H9 (cell line): ENCODE measurements at regions not wholly inside any gene's neighbourhood (a gene's known extent, or its start where the extent isn't known, plus 50 kb on each side); places are given as distances from the start of the nearest gene placed in this dataset.

Experiments
- DNase-seq: peaks from one replicate; pipeline ENCODE4 v3.0.0-alpha.2; 2017
- H2AFZ ChIP-seq: one replicate; pipeline ENCODE4 v1.6.1; 2013; ENCODE audit warnings: mild to moderate bottlenecking, low read length, control low read depth, moderate library complexity
- H2AK5ac ChIP-seq: 2 replicates; pipeline ENCODE4 v1.6.1; 2013; ENCODE audit warnings: low read length, control low read depth, mixed read lengths; ENCODE audit not compliant: insufficient read length
- H2BK120ac ChIP-seq: one replicate; pipeline ENCODE4 v1.6.1; 2013; ENCODE audit warnings: low read depth, mild to moderate bottlenecking, low read length, control low read depth, inconsistent platforms; ENCODE audit not compliant: poor library complexity, severe bottlenecking
- H2BK12ac ChIP-seq: 2 replicates; pipeline ENCODE4 v1.6.1; 2013; ENCODE audit warnings: low read length, control low read depth, mixed read lengths, low read depth; ENCODE audit not compliant: insufficient read length
- H2BK15ac ChIP-seq: 2 replicates; pipeline ENCODE4 v1.6.1; 2013; ENCODE audit warnings: low read depth, low read length, control low read depth
- H2BK20ac ChIP-seq: one replicate; pipeline ENCODE4 v1.6.1; 2013; ENCODE audit warnings: low read depth, mild to moderate bottlenecking, low read length, control low read depth, inconsistent platforms; ENCODE audit not compliant: poor library complexity, severe bottlenecking
- H2BK5ac ChIP-seq: 2 replicates; pipeline ENCODE4 v1.6.1; 2013; ENCODE audit warnings: low read length, control low read depth, mixed read lengths; ENCODE audit not compliant: insufficient read length
- H3K14ac ChIP-seq: 2 replicates; pipeline ENCODE4 v1.6.1; 2013; ENCODE audit warnings: low read length, control low read depth; ENCODE audit not compliant: insufficient read depth
- H3K18ac ChIP-seq: 2 replicates; pipeline ENCODE4 v1.6.1; 2013; ENCODE audit warnings: low read depth, mild to moderate bottlenecking, mixed read lengths, low read length, control low read depth; ENCODE audit not compliant: insufficient read length
- H3K23ac ChIP-seq: 2 replicates; pipeline ENCODE4 v1.6.1; 2013; ENCODE audit warnings: low read length, control low read depth, mixed read lengths, low read depth; ENCODE audit not compliant: insufficient read length
- H3K23me2 ChIP-seq: 2 replicates; pipeline ENCODE4 v1.6.1; 2013; ENCODE audit warnings: low read depth, mild to moderate bottlenecking, mixed read lengths, low read length, control low read depth; ENCODE audit not compliant: insufficient read length, poor library complexity, severe bottlenecking
- H3K27ac ChIP-seq: 2 replicates; pipeline ENCODE4 v1.5.1; 2013; ENCODE audit warnings: low read length, control low read depth, mixed read lengths, low read depth; ENCODE audit not compliant: insufficient read length
- H3K27me3 ChIP-seq: 2 replicates; pipeline ENCODE4 v1.6.1; 2013; ENCODE audit warnings: low read length, control low read depth, inconsistent platforms; ENCODE audit not compliant: insufficient read depth
- H3K4ac ChIP-seq: 2 replicates; pipeline ENCODE4 v1.6.1; 2013; ENCODE audit warnings: low read depth, mild to moderate bottlenecking, control low read depth, inconsistent platforms, low read length, moderate library complexity
- H3K4me1 ChIP-seq: 2 replicates; pipeline ENCODE4 v1.6.1; 2013; ENCODE audit warnings: low read length, control low read depth, inconsistent platforms; ENCODE audit not compliant: insufficient read depth
- H3K4me2 ChIP-seq: 2 replicates; pipeline ENCODE4 v1.6.1; 2013; ENCODE audit warnings: low read length, control low read depth, mixed read lengths; ENCODE audit not compliant: insufficient read length, insufficient read depth
- H3K56ac ChIP-seq: 2 replicates; pipeline ENCODE4 v1.6.1; 2013; ENCODE audit warnings: low read depth, mild to moderate bottlenecking, mixed read lengths, low read length, control low read depth; ENCODE audit not compliant: insufficient read length
- H3K79me1 ChIP-seq: 2 replicates; pipeline ENCODE4 v1.6.1; 2013; ENCODE audit warnings: low read depth, mild to moderate bottlenecking, moderate library complexity, low read length, control low read depth, inconsistent platforms; ENCODE audit not compliant: insufficient read depth, poor library complexity, severe bottlenecking
- H3K79me2 ChIP-seq: 2 replicates; pipeline ENCODE4 v1.6.1; 2013; ENCODE audit warnings: low read length, control low read depth, inconsistent platforms; ENCODE audit not compliant: insufficient read depth
- H3K9ac ChIP-seq: 2 replicates; pipeline ENCODE4 v1.6.1; 2013; ENCODE audit warnings: low read length, control low read depth, mixed read lengths; ENCODE audit not compliant: insufficient read length; ENCODE audit errors: extremely low read depth
- H3K9me3 ChIP-seq: one replicate; pipeline ENCODE4 v1.6.1; 2013; ENCODE audit warnings: low read depth, low read length, inconsistent platforms; ENCODE audit not compliant: control insufficient read depth
- H3T11ph ChIP-seq: one replicate; pipeline ENCODE4 v1.6.1; 2013; ENCODE audit warnings: mild to moderate bottlenecking, low read length, control low read depth, inconsistent platforms
- H4K20me1 ChIP-seq: one replicate; pipeline ENCODE4 v1.6.1; 2013; ENCODE audit not compliant: control insufficient read depth, insufficient read length, insufficient read depth
- H4K5ac ChIP-seq: 2 replicates; pipeline ENCODE4 v1.6.1; 2013; ENCODE audit warnings: low read depth, mild to moderate bottlenecking, mixed read lengths, low read length, control low read depth; ENCODE audit not compliant: insufficient read length
- H4K8ac ChIP-seq: replicated peaks from 2 replicates; pipeline ENCODE4 v1.6.1; 2013; ENCODE audit warnings: low read length, control low read depth, mixed read lengths, low read depth; ENCODE audit not compliant: insufficient read length
- H4K91ac ChIP-seq: 2 replicates; pipeline ENCODE4 v1.6.1; 2013; ENCODE audit warnings: low read depth, mild to moderate bottlenecking, moderate library complexity, mixed read lengths, low read length, control low read depth; ENCODE audit not compliant: insufficient read length
- H3K27ac Mint-ChIP-seq, 3 experiments: 2 replicates in 2 of 3; 3 replicates in 1 of 3; pipeline ENCODE4 v1.8.0; 2020 to 2021; ENCODE audit warnings: mixed read lengths in 3 of 3, mild to moderate bottlenecking in 1 of 3, moderate library complexity in 1 of 3
- H3K27me3 Mint-ChIP-seq: 2 replicates; pipeline ENCODE4 v1.8.0; 2021; ENCODE audit warnings: low read depth, mild to moderate bottlenecking, moderate library complexity, mixed read lengths
- H3K36me3 Mint-ChIP-seq, 3 experiments: 2 replicates in 2 of 3; 3 replicates in 1 of 3; pipeline ENCODE4 v1.8.0; 2020 to 2021; ENCODE audit warnings: low read depth in 3 of 3, mixed read lengths in 3 of 3; ENCODE audit not compliant: insufficient read depth in 1 of 3
- H3K4me1 Mint-ChIP-seq, 2 experiments: 2 replicates each; pipeline ENCODE4 v1.8.0; 2020; ENCODE audit warnings: mixed read lengths in 2 of 2
- H3K4me3 Mint-ChIP-seq, 2 experiments: 2 replicates in 1 of 2; 3 replicates in 1 of 2; pipeline ENCODE4 v1.8.0; 2020 to 2021; ENCODE audit warnings: mild to moderate bottlenecking in 2 of 2, mixed read lengths in 2 of 2, moderate library complexity in 1 of 2
- H3K9me3 Mint-ChIP-seq, 2 experiments: 2 replicates in 1 of 2; 3 replicates in 1 of 2; pipeline ENCODE4 v1.8.0; 2020; ENCODE audit warnings: mild to moderate bottlenecking in 2 of 2, mixed read lengths in 2 of 2, moderate library complexity in 1 of 2
- WGBS: extraction: QIAGEN DNeasy Blood & Tissue Kit; methylation state at CpG from one replicate; pipeline ENCODE4 v1.1.7; 2013; ENCODE audit warnings: missing lambda C conversion rate, low lambda C conversion rate, mixed read lengths; ENCODE audit not compliant: insufficient read length; ENCODE audit errors: extremely low coverage; 5-methylcytosine and 5-hydroxymethylcytosine counted together
- TF ChIP-seq, protein P1 (sequence below): fragments of 200-600 bp; sonication (generic); conservative IDR thresholded peaks from 3 replicates; pipeline ENCODE4 v1.8.0; 2021; ENCODE audit warnings: antibody characterized with exemption, mild to moderate bottlenecking

DNA sequence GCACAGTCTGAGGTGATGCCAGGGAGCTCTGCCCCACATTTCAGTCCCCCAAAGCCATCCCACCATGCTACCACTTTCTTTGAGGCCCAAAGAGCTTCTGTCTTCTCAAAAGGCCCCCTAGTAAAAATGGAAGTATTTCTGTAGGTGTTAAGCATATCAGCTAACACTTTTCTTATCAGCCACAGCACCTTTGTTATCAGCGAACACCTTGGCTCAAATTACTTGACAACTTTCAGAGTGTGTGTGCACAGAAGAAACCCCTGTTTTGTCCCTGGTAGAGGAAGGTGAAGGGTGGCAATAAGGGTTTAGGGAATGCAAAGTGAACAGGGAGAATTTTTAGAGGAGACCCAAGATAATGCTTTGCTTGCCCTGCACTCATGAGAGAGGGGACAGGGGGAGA, 54.8 kb upstream of the GJA8 start:
- Histone ChIP-seq H3K27me3 (no peaks in the 10 kb centered on the region), H3K79me2 (no peaks in the 10 kb centered on the region), H2BK12ac (no peak overlapping the region), H3K23me2 (no peaks in the 10 kb centered on the region), H3T11ph (no peak overlapping the region), H3K4ac (no peak overlapping the region), H3K4me1 (peaks cover 9% of the 10 kb centered on the region; the same call in 1 of the 2 replicates), H2AFZ (no peak overlapping the region), H3K23ac (no peak overlapping the region), H3K56ac (no peak overlapping the region), H2BK120ac (no peak overlapping the region), H4K91ac (no peak overlapping the region), H4K8ac (no peak overlapping the region), H2AK5ac (no peak overlapping the region), H3K9ac (no peak overlapping the region), H3K14ac (no peak overlapping the region), H3K18ac (no peak overlapping the region), H4K20me1 (no peaks in the 10 kb centered on the region), H4K5ac (no peak overlapping the region), H2BK5ac (no peak overlapping the region), H3K79me1 (no peaks in the 10 kb centered on the region), H2BK15ac (no peak overlapping the region), H3K4me2 (no peak overlapping the region), H3K27ac (no peak overlapping the region), H3K9me3 (no peaks in the 10 kb centered on the region), H2BK20ac (no peak overlapping the region)
- Mint-ChIP-seq H3K36me3 (0 out of 7 replicates have a peak, but pooled peaks cover 0 to 3% (median 0%) of the 10 kb centered on the region in 3 experiments), H3K9me3 (no peaks in the 10 kb centered on the region), H3K27me3 (peaks cover 3% of the 10 kb centered on the region; the same call in 1 of the 2 replicates), H3K4me1 (peaks cover 17 to 19% of the 10 kb centered on the region in 2 experiments), H3K4me3 (no peak overlapping the region), H3K27ac (peak overlapping the region in 1 of 3 experiments; percentile 32; a peak in 2 of 7 replicates)
- no peak for DNase-seq
- WGBS, result no CpG with 5 or more reads among the region's 1 CpG
- TF ChIP-seq, protein P1, sequence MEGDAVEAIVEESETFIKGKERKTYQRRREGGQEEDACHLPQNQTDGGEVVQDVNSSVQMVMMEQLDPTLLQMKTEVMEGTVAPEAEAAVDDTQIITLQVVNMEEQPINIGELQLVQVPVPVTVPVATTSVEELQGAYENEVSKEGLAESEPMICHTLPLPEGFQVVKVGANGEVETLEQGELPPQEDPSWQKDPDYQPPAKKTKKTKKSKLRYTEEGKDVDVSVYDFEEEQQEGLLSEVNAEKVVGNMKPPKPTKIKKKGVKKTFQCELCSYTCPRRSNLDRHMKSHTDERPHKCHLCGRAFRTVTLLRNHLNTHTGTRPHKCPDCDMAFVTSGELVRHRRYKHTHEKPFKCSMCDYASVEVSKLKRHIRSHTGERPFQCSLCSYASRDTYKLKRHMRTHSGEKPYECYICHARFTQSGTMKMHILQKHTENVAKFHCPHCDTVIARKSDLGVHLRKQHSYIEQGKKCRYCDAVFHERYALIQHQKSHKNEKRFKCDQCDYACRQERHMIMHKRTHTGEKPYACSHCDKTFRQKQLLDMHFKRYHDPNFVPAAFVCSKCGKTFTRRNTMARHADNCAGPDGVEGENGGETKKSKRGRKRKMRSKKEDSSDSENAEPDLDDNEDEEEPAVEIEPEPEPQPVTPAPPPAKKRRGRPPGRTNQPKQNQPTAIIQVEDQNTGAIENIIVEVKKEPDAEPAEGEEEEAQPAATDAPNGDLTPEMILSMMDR, result no peak
